GM23338 (cell line): ENCODE measurements at regions not wholly inside any gene's neighbourhood (a gene's known extent, or its start where the extent isn't known, plus 50 kb on each side); places are given as distances from the start of the nearest gene placed in this dataset.

Source experiments
- ATAC-seq: fragments of 200-7000 bp; cut with Tn5 transposase; 3 replicates; pipeline ENCODE4 v1.9.1; 2020
- DNase-seq: peaks from one replicate; pipeline ENCODE4 v3.0.0-alpha.2; 2015; ENCODE audit warnings: low spot score
- H2AFZ ChIP-seq: fragments of 200-600 bp; sonication (generic); 2 replicates; pipeline ENCODE4 v1.8.0; 2016; ENCODE audit warnings: antibody characterized with exemption, mild to moderate bottlenecking, moderate library complexity
- H3F3A ChIP-seq: fragments of 200-600 bp; sonication (generic); replicated peaks from 2 replicates; pipeline ENCODE4 v1.8.0; 2017; ENCODE audit warnings: antibody characterized with exemption, mixed run types, low read depth
- H3K27ac ChIP-seq: fragments of 200-600 bp; sonication (generic); 2 replicates; pipeline ENCODE4 v1.6.1; 2016; ENCODE audit warnings: low read depth
- H3K27me3 ChIP-seq: fragments of 200-600 bp; sonication (generic); 2 replicates; pipeline ENCODE4 v1.8.0; 2016; ENCODE audit warnings: mild to moderate bottlenecking, mixed run types, moderate library complexity; ENCODE audit not compliant: insufficient read depth
- H3K36me3 ChIP-seq: fragments of 200-600 bp; sonication (generic); 2 replicates; pipeline ENCODE4 v1.8.0; 2016; ENCODE audit warnings: mild to moderate bottlenecking; ENCODE audit not compliant: insufficient read depth
- H3K4me1 ChIP-seq: fragments of 200-600 bp; sonication (generic); 2 replicates; pipeline ENCODE4 v1.8.0; 2016; ENCODE audit warnings: mild to moderate bottlenecking, moderate library complexity; ENCODE audit not compliant: insufficient read depth
- H3K4me2 ChIP-seq: fragments of 200-600 bp; sonication (generic); 2 replicates; pipeline ENCODE4 v1.7.1; 2017; ENCODE audit warnings: mixed run types
- H3K4me3 ChIP-seq: fragments of 200-600 bp; sonication (generic); 2 replicates; pipeline ENCODE4 v1.6.1; 2016; ENCODE audit warnings: mixed run types
- H3K79me2 ChIP-seq: fragments of 200-600 bp; sonication (generic); replicated peaks from 2 replicates; pipeline ENCODE4 v1.8.0; 2017; ENCODE audit warnings: mild to moderate bottlenecking; ENCODE audit not compliant: insufficient read depth
- H3K9me2 ChIP-seq: fragments of 200-600 bp; sonication (generic); 2 replicates; pipeline ENCODE4 v1.8.0; 2017; ENCODE audit not compliant: insufficient read depth
- H4K20me1 ChIP-seq: fragments of 200-600 bp; sonication (generic); replicated peaks from 2 replicates; pipeline ENCODE4 v1.8.0; 2017; ENCODE audit warnings: mild to moderate bottlenecking; ENCODE audit not compliant: insufficient read depth
- H3K27ac Mint-ChIP-seq: 2 replicates; pipeline ENCODE4 v1.8.0; 2020; ENCODE audit warnings: inconsistent platforms, mild to moderate bottlenecking, moderate library complexity, mixed read lengths
- H3K27me3 Mint-ChIP-seq: 3 replicates; pipeline ENCODE4 v1.8.0; 2022; ENCODE audit warnings: low read depth, mild to moderate bottlenecking, moderate library complexity, mixed read lengths, inconsistent platforms; ENCODE audit not compliant: insufficient read depth, poor library complexity
- H3K36me3 Mint-ChIP-seq: 3 replicates; pipeline ENCODE4 v1.8.0; 2021; ENCODE audit warnings: low read depth, mild to moderate bottlenecking, inconsistent platforms, moderate library complexity, mixed read lengths
- H3K4me1 Mint-ChIP-seq: 3 replicates; pipeline ENCODE4 v1.8.0; 2020; ENCODE audit warnings: mild to moderate bottlenecking, inconsistent platforms, mixed read lengths
- H3K4me3 Mint-ChIP-seq: 3 replicates; pipeline ENCODE4 v1.8.0; 2021; ENCODE audit warnings: moderate library complexity, mild to moderate bottlenecking, inconsistent platforms, mixed read lengths
- H3K9me3 Mint-ChIP-seq: 3 replicates; pipeline ENCODE4 v1.8.0; 2020; ENCODE audit warnings: moderate library complexity, mild to moderate bottlenecking, inconsistent platforms, mixed read lengths
- CREB1 ChIP-seq: fragments of 250-450 bp; sonication (Bioruptor Pico); IDR thresholded peaks from 2 replicates; pipeline ENCODE4 v1.5.0; 2020; ENCODE audit warnings: low read depth, mild to moderate bottlenecking, moderate library complexity
- EZH2 ChIP-seq: fragments of 200-600 bp; sonication (generic); IDR thresholded peaks from one replicate; pipeline ENCODE4 v1.8.0; 2017; ENCODE audit warnings: antibody characterized with exemption, mild to moderate bottlenecking, low read depth; ENCODE audit not compliant: unreplicated experiment
- EZH2phosphoT487 ChIP-seq: fragments of 200-600 bp; sonication (generic); IDR thresholded peaks from one replicate; pipeline ENCODE4 v1.8.1; 2018; ENCODE audit warnings: antibody characterized with exemption; ENCODE audit not compliant: unreplicated experiment
- JUNB ChIP-seq: IDR thresholded peaks from one replicate; pipeline ENCODE4 v1.6.1; 2016; ENCODE audit warnings: antibody characterized with exemption; ENCODE audit not compliant: unreplicated experiment
- NANOG ChIP-seq: IDR thresholded peaks from 2 replicates; pipeline ENCODE4 v1.6.1; 2016; ENCODE audit warnings: antibody characterized with exemption, borderline replicate concordance
- POLR2AphosphoS5 ChIP-seq: IDR thresholded peaks from 2 replicates; pipeline ENCODE4 v1.6.1; 2016; ENCODE audit warnings: antibody characterized with exemption, low read depth
- STAT1 ChIP-seq: IDR thresholded peaks from one replicate; pipeline ENCODE4 v1.6.1; 2016; ENCODE audit warnings: antibody characterized with exemption; ENCODE audit not compliant: unreplicated experiment
- ZNF114 ChIP-seq: fragments of 250-450 bp; sonication (Bioruptor Pico); IDR thresholded peaks from 2 replicates; pipeline ENCODE4 v1.5.0; 2020; ENCODE audit warnings: mild to moderate bottlenecking, moderate library complexity
- ZNF331 ChIP-seq: fragments of 250-450 bp; sonication (Bioruptor Pico); IDR thresholded peaks from 2 replicates; pipeline ENCODE4 v1.5.0; 2020; ENCODE audit warnings: low read depth, mild to moderate bottlenecking, moderate library complexity
- TF ChIP-seq, protein P1 (sequence below): IDR thresholded peaks from one replicate; pipeline ENCODE4 v1.6.1; 2018; ENCODE audit warnings: antibody characterized with exemption; ENCODE audit not compliant: unreplicated experiment
- TF ChIP-seq, protein P2 (sequence below), 2 experiments: fragments of 200-600 bp in 1 of 2; sonication (generic) in 1 of 2; conservative IDR thresholded peaks; 2 replicates each; pipeline versions ENCODE4 v1.5.1 to v1.6.1; 2016 to 2017; ENCODE audit warnings: antibody characterized with exemption in 2 of 2, low read depth in 2 of 2, mild to moderate bottlenecking in 2 of 2, moderate library complexity in 1 of 2
- TF ChIP-seq, protein P3 (sequence below): fragments of 250-450 bp; sonication (Bioruptor Pico); IDR thresholded peaks from 2 replicates; pipeline ENCODE4 v1.5.0; 2020; ENCODE audit warnings: mild to moderate bottlenecking, moderate library complexity

- no peak for DNase-seq
- Histone ChIP-seq H3K36me3 (no peaks in the 10 kb centered on the region), H3K27ac (no peak overlapping the region), H3F3A (no peaks in the 10 kb centered on the region), H3K79me2 (no peaks in the 10 kb centered on the region), H3K4me3 (no peak overlapping the region), H3K4me1 (no peaks in the 10 kb centered on the region), H3K4me2 (no peak overlapping the region), H3K27me3 (no peaks in the 10 kb centered on the region), H4K20me1 (no peaks in the 10 kb centered on the region), H2AFZ (no peak overlapping the region), H3K9me2 (no peaks in the 10 kb centered on the region)
- no peak for ATAC-seq
- Mint-ChIP-seq H3K27ac (no peak overlapping the region), H3K27me3 (no peaks in the 10 kb centered on the region), H3K36me3 (no peaks in the 10 kb centered on the region), H3K9me3 (0 out of 3 replicates have a peak, but pooled peaks cover 2% of the 10 kb centered on the region), H3K4me1 (no peaks in the 10 kb centered on the region), H3K4me3 (no peak overlapping the region)
- no peak for TF ChIP-seq EZH2
- no peak for TF ChIP-seq ZNF114
- TF ChIP-seq EZH2phosphoT487 = no peak
- TF ChIP-seq, protein P1, sequence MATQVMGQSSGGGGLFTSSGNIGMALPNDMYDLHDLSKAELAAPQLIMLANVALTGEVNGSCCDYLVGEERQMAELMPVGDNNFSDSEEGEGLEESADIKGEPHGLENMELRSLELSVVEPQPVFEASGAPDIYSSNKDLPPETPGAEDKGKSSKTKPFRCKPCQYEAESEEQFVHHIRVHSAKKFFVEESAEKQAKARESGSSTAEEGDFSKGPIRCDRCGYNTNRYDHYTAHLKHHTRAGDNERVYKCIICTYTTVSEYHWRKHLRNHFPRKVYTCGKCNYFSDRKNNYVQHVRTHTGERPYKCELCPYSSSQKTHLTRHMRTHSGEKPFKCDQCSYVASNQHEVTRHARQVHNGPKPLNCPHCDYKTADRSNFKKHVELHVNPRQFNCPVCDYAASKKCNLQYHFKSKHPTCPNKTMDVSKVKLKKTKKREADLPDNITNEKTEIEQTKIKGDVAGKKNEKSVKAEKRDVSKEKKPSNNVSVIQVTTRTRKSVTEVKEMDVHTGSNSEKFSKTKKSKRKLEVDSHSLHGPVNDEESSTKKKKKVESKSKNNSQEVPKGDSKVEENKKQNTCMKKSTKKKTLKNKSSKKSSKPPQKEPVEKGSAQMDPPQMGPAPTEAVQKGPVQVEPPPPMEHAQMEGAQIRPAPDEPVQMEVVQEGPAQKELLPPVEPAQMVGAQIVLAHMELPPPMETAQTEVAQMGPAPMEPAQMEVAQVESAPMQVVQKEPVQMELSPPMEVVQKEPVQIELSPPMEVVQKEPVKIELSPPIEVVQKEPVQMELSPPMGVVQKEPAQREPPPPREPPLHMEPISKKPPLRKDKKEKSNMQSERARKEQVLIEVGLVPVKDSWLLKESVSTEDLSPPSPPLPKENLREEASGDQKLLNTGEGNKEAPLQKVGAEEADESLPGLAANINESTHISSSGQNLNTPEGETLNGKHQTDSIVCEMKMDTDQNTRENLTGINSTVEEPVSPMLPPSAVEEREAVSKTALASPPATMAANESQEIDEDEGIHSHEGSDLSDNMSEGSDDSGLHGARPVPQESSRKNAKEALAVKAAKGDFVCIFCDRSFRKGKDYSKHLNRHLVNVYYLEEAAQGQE = no peak
- TF ChIP-seq POLR2AphosphoS5 = no peak
- TF ChIP-seq, protein P2, sequence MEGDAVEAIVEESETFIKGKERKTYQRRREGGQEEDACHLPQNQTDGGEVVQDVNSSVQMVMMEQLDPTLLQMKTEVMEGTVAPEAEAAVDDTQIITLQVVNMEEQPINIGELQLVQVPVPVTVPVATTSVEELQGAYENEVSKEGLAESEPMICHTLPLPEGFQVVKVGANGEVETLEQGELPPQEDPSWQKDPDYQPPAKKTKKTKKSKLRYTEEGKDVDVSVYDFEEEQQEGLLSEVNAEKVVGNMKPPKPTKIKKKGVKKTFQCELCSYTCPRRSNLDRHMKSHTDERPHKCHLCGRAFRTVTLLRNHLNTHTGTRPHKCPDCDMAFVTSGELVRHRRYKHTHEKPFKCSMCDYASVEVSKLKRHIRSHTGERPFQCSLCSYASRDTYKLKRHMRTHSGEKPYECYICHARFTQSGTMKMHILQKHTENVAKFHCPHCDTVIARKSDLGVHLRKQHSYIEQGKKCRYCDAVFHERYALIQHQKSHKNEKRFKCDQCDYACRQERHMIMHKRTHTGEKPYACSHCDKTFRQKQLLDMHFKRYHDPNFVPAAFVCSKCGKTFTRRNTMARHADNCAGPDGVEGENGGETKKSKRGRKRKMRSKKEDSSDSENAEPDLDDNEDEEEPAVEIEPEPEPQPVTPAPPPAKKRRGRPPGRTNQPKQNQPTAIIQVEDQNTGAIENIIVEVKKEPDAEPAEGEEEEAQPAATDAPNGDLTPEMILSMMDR (conservative IDR thresholded peaks at IDR 0.05; ENCODE audit: low read depth in 2 of 2) = no peak
- no peak for TF ChIP-seq STAT1
Measured at GRCh38 chr4:111360906-111361305, 738.0 kb upstream of the PITX2 start.

- ATAC-seq (no peak), DNase-seq (no peak)
- Histone ChIP-seq H3K27me3 (no peaks in the 10 kb centered on the region), H3K27ac (no peak overlapping the region), H3K4me3 (no peak overlapping the region), H3K36me3 (no peaks in the 10 kb centered on the region), H3K4me1 (no peaks in the 10 kb centered on the region), H3K4me2 (no peak overlapping the region), H3F3A (no peaks in the 10 kb centered on the region), H4K20me1 (no peaks in the 10 kb centered on the region), H2AFZ (no peak overlapping the region), H3K79me2 (no peaks in the 10 kb centered on the region), H3K9me2 (no peaks in the 10 kb centered on the region)
- H3K27me3 Mint-ChIP-seq = no peaks in the 10 kb centered on the region
- H3K4me3 Mint-ChIP-seq = no peak overlapping the region
- H3K4me1 Mint-ChIP-seq = no peaks in the 10 kb centered on the region
- no peak overlapping the region; the same call in 1 of the 2 replicates for H3K27ac Mint-ChIP-seq
- no peaks in the 10 kb centered on the region for H3K36me3 Mint-ChIP-seq
- 0 out of 3 replicates have a peak, but pooled peaks cover 2% of the 10 kb centered on the region for H3K9me3 Mint-ChIP-seq
- TF ChIP-seq ZNF331 (CRISPR knock-in tag) = no peak
- no peak for TF ChIP-seq POLR2AphosphoS5
- no peak for TF ChIP-seq JUNB
- TF ChIP-seq, protein P3, sequence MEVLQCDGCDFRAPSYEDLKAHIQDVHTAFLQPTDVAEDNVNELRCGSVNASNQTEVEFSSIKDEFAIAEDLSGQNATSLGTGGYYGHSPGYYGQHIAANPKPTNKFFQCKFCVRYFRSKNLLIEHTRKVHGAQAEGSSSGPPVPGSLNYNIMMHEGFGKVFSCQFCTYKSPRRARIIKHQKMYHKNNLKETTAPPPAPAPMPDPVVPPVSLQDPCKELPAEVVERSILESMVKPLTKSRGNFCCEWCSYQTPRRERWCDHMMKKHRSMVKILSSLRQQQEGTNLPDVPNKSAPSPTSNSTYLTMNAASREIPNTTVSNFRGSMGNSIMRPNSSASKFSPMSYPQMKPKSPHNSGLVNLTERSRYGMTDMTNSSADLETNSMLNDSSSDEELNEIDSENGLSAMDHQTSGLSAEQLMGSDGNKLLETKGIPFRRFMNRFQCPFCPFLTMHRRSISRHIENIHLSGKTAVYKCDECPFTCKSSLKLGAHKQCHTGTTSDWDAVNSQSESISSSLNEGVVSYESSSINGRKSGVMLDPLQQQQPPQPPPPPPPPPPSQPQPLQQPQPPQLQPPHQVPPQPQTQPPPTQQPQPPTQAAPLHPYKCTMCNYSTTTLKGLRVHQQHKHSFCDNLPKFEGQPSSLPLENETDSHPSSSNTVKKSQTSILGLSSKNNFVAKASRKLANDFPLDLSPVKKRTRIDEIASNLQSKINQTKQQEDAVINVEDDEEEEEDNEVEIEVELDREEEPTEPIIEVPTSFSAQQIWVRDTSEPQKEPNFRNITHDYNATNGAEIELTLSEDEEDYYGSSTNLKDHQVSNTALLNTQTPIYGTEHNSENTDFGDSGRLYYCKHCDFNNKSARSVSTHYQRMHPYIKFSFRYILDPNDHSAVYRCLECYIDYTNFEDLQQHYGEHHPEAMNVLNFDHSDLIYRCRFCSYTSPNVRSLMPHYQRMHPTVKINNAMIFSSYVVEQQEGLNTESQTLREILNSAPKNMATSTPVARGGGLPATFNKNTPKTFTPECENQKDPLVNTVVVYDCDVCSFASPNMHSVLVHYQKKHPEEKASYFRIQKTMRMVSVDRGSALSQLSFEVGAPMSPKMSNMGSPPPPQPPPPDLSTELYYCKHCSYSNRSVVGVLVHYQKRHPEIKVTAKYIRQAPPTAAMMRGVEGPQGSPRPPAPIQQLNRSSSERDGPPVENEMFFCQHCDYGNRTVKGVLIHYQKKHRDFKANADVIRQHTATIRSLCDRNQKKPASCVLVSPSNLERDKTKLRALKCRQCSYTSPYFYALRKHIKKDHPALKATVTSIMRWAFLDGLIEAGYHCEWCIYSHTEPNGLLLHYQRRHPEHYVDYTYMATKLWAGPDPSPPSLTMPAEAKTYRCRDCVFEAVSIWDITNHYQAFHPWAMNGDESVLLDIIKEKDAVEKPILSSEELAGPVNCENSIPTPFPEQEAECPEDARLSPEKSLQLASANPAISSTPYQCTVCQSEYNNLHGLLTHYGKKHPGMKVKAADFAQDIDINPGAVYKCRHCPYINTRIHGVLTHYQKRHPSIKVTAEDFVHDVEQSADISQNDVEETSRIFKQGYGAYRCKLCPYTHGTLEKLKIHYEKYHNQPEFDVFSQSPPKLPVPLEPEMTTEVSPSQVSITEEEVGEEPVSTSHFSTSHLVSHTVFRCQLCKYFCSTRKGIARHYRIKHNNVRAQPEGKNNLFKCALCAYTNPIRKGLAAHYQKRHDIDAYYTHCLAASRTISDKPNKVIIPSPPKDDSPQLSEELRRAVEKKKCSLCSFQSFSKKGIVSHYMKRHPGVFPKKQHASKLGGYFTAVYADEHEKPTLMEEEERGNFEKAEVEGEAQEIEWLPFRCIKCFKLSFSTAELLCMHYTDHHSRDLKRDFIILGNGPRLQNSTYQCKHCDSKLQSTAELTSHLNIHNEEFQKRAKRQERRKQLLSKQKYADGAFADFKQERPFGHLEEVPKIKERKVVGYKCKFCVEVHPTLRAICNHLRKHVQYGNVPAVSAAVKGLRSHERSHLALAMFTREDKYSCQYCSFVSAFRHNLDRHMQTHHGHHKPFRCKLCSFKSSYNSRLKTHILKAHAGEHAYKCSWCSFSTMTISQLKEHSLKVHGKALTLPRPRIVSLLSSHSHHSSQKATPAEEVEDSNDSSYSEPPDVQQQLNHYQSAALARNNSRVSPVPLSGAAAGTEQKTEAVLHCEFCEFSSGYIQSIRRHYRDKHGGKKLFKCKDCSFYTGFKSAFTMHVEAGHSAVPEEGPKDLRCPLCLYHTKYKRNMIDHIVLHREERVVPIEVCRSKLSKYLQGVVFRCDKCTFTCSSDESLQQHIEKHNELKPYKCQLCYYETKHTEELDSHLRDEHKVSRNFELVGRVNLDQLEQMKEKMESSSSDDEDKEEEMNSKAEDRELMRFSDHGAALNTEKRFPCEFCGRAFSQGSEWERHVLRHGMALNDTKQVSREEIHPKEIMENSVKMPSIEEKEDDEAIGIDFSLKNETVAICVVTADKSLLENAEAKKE (CRISPR knock-in tag) = no peak
- TF ChIP-seq ZNF114 = no peak
- no peak for TF ChIP-seq CREB1
- no peak for TF ChIP-seq STAT1
- no peak for TF ChIP-seq NANOG
Measured at GRCh38 chr4:111362941-111363361, 740.1 kb upstream of the PITX2 start.
